Uterus (tissue), 2 donors: ENCODE measurements at regions not wholly inside any gene's neighbourhood (a gene's known extent, or its start where the extent isn't known, plus 50 kb on each side); places are given as distances from the start of the nearest gene placed in this dataset.

Experiments
- CTCF ChIP-seq, 4 experiments: fragments of 200-600 bp in 2 of 4; fragments of 450-650 bp in 2 of 4; sonication (generic) in 2 of 4; IDR thresholded peaks; one replicate each; pipeline ENCODE4 v1.5.1; 2016 to 2019; ENCODE audit warnings: antibody characterized with exemption in 4 of 4, mild to moderate bottlenecking in 2 of 4, moderate library complexity in 1 of 4
- POLR2A ChIP-seq, 2 donors: fragments of 450-650 bp; IDR thresholded peaks; one replicate each; pipeline ENCODE4 v1.6.1; 2016; ENCODE audit warnings: antibody characterized with exemption in 2 of 2, mild to moderate bottlenecking in 1 of 2, moderate library complexity in 1 of 2

DNA sequence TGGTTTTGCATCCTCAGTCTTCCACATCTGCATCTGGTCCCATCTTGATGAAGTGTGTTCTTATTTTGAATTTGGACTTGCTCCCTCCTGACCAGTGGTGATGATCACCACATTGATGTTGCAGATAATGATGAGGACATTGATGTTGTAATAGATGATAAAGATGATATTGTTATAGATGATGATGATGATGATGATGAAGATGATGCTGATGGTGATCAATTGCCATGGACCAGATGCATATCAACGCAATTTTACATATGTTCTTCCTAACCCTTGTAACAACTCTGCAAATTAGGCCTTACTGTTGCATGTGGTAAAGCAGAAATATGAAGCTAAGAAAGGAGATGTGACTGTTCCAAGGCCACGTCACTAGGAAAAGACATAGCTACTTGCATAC is 380.3 kb upstream of the TBX3 start:
- TF ChIP-seq CTCF (IDR thresholded peaks at IDR 0.05): no peak
- no peak for TF ChIP-seq POLR2A (IDR thresholded peaks at IDR 0.05)
